HCT116 (cell line): ENCODE measurements at regions not wholly inside any gene's neighbourhood (a gene's known extent, or its start where the extent isn't known, plus 50 kb on each side); places are given as distances from the start of the nearest gene placed in this dataset.

Source experiments
- ATAC-seq: fragments of 200-7000 bp; cut with Tn5 transposase; 2 replicates; pipeline ENCODE4 v1.9.1; 2020; ENCODE audit warnings: mild to moderate bottlenecking, moderate library complexity
- BruUV-seq: library from RNA; stranded (reverse); fragments of 400-500 nt; replicated peaks from 2 replicates; lab custom pipeline; 2021; lab: Mats Ljungman, UMichigan
- CTCF ChIA-PET: fragments of 300-600 bp; sonication (Branson Sonifier 250); formaldehyde crosslinking; loops from one replicate; lab custom pipeline; 2021; ENCODE audit warnings: antibody characterized with exemption; lab: Charles Lee
- POLR2A ChIA-PET: fragments of 300-600, 350-600 bp; sonication (Branson Sonifier 250); formaldehyde crosslinking; loops from one replicate; lab custom pipeline; 2021; ENCODE audit warnings: antibody characterized with exemption; lab: Charles Lee
- RAD21 ChIA-PET, 2 experiments: fragments of 300-600 bp; sonication (Branson Sonifier 250); formaldehyde crosslinking; loops; one replicate each; lab custom pipeline; 2023; ENCODE audit warnings: low total read pairs in 2 of 2; ENCODE audit not compliant: uncharacterized antibody in 2 of 2, unreplicated experiment in 2 of 2, low non-redundant PET in 1 of 2; lab: Charles Lee
- DNase-seq: peaks from one replicate; pipeline ENCODE4 v3.0.0-alpha.2; 2010; ENCODE audit warnings: low read depth, low spot score
- H2AFZ ChIP-seq: fragments of 200-600 bp; shearing (Covaris generic), sonication (generic); 2 replicates; pipeline ENCODE4 v1.6.1; 2017; ENCODE audit warnings: low read depth, mixed run types, mixed read lengths, antibody characterized with exemption, low read length; ENCODE audit not compliant: poor library complexity, severe bottlenecking
- H3K27ac ChIP-seq: 2 replicates; pipeline ENCODE4 v1.5.1; 2012; ENCODE audit warnings: low read depth, low read length
- H3K27me3 ChIP-seq: fragments of 200-600 bp; sonication (generic); 2 replicates; pipeline ENCODE4 v1.6.1; 2016; ENCODE audit warnings: mixed run types, low read length, mixed read lengths; ENCODE audit not compliant: insufficient read depth
- H3K36me3 ChIP-seq, 2 experiments: fragments of 200-500 bp in 1 of 2; fragments of 200-600 bp in 1 of 2; sonication (Bioruptor generic) in 1 of 2; sonication (generic) in 1 of 2; 2 replicates each; pipeline versions ENCODE4 v1.5.1 to v1.6.1; 2014 to 2016; ENCODE audit warnings: low read length in 2 of 2, inconsistent platforms in 1 of 2, mixed read lengths in 1 of 2, mixed run types in 1 of 2; ENCODE audit not compliant: insufficient read depth in 2 of 2, control insufficient read depth in 1 of 2
- H3K4me1 ChIP-seq, 2 experiments: fragments of 200-600 bp in 1 of 2; sonication (generic) in 1 of 2; 2 replicates each; pipeline versions ENCODE4 v1.5.1 to v1.6.1; 2012 to 2017; ENCODE audit warnings: low read length in 2 of 2, inconsistent platforms in 1 of 2, mild to moderate bottlenecking in 1 of 2, mixed read lengths in 1 of 2, mixed run types in 1 of 2, moderate library complexity in 1 of 2; ENCODE audit not compliant: insufficient read depth in 2 of 2, control insufficient read depth in 1 of 2
- H3K4me2 ChIP-seq: fragments of 200-600 bp; sonication (generic); 2 replicates; pipeline ENCODE4 v1.6.1; 2017; ENCODE audit warnings: mixed run types, low read length, mixed read lengths
- H3K4me3 ChIP-seq, 2 experiments: fragments of 200-600 bp in 1 of 2; sonication (generic) in 1 of 2; replicated peaks in 1 of 2; 2 replicates each; pipeline ENCODE4 v1.5.1; 2011 to 2016; ENCODE audit warnings: low read length in 2 of 2, control low read depth in 1 of 2, low read depth in 1 of 2, mild to moderate bottlenecking in 1 of 2, mixed read lengths in 1 of 2, mixed run types in 1 of 2
- H3K79me2 ChIP-seq: fragments of 200-600 bp; sonication (generic); 2 replicates; pipeline ENCODE4 v1.6.1; 2017; ENCODE audit warnings: mild to moderate bottlenecking, mixed run types, low read length, moderate library complexity, mixed read lengths; ENCODE audit not compliant: insufficient read depth
- H3K9ac ChIP-seq: fragments of 200-600 bp; sonication (generic); 2 replicates; pipeline ENCODE4 v1.6.1; 2016; ENCODE audit warnings: low read length, mixed read lengths
- H3K9me2 ChIP-seq: fragments of 200-600 bp; sonication (generic), shearing (Covaris generic); 2 replicates; pipeline ENCODE4 v1.6.1; 2017; ENCODE audit warnings: mixed run types, mild to moderate bottlenecking, moderate library complexity; ENCODE audit not compliant: insufficient read depth
- H3K9me3 ChIP-seq, 2 experiments: fragments of 200-500 bp in 1 of 2; fragments of 200-600 bp in 1 of 2; sonication (Bioruptor generic) in 1 of 2; sonication (generic) in 1 of 2; 2 replicates each; pipeline ENCODE4 v1.6.1; 2014 to 2017; ENCODE audit warnings: low read length in 2 of 2, mixed read lengths in 2 of 2, inconsistent platforms in 1 of 2, low read depth in 1 of 2, mild to moderate bottlenecking in 1 of 2, mixed run types in 1 of 2, moderate library complexity in 1 of 2; ENCODE audit not compliant: control insufficient read depth in 1 of 2, insufficient read depth in 1 of 2
- H4K20me1 ChIP-seq: fragments of 200-600 bp; sonication (generic), shearing (Covaris generic); 2 replicates; pipeline ENCODE4 v1.6.1; 2017; ENCODE audit warnings: mixed run types, mild to moderate bottlenecking, moderate library complexity; ENCODE audit not compliant: insufficient read depth
- CBX3 ChIP-seq: IDR thresholded peaks from 2 replicates; pipeline ENCODE4 v1.6.1; 2012; ENCODE audit warnings: low read depth
- CEBPB ChIP-seq: IDR thresholded peaks from 2 replicates; pipeline ENCODE4 v1.6.1; 2012; ENCODE audit warnings: low read depth
- ELF1 ChIP-seq: IDR thresholded peaks from 2 replicates; pipeline ENCODE4 v1.6.1; 2012; ENCODE audit warnings: low read depth, borderline replicate concordance
- FOSL1 ChIP-seq: IDR thresholded peaks from 2 replicates; pipeline ENCODE4 v1.6.1; 2012; ENCODE audit warnings: low read depth
- POLR2A ChIP-seq: IDR thresholded peaks from 2 replicates; pipeline ENCODE4 v1.7.0; 2011; ENCODE audit warnings: borderline replicate concordance; ENCODE audit not compliant: insufficient read depth, insufficient read length; ENCODE audit errors: extremely low read depth
- RAD21 ChIP-seq: IDR thresholded peaks from 2 replicates; pipeline ENCODE4 v1.6.1; 2012; ENCODE audit warnings: low read depth, mild to moderate bottlenecking
- SP1 ChIP-seq: IDR thresholded peaks from 2 replicates; pipeline ENCODE4 v1.6.1; 2012; ENCODE audit warnings: low read depth
- SRF ChIP-seq: IDR thresholded peaks from 2 replicates; pipeline ENCODE4 v1.6.1; 2012; ENCODE audit warnings: low read depth
- ZFX ChIP-seq: fragments of 450-650 bp; IDR thresholded peaks from 2 replicates; pipeline ENCODE4 v1.6.1; 2017
- ZNF274 ChIP-seq: fragments of 200-500 bp; sonication (Bioruptor generic); IDR thresholded peaks from 2 replicates; pipeline ENCODE4 v1.6.1; 2014; ENCODE audit warnings: mild to moderate bottlenecking, low read depth, low read length, inconsistent platforms
- intact Hi-C: fragments of 100-400 bp; cut with micrococcal nuclease; formaldehyde crosslinking; loops from 2 replicates; pipeline ENCODE4 v1.10.0; 2022
- TF ChIP-seq, protein P1 (sequence below): IDR thresholded peaks from 2 replicates; pipeline ENCODE4 v1.6.1; 2012
- TF ChIP-seq, protein P2 (sequence below), 3 experiments: fragments of 200-600 bp in 1 of 3; sonication (generic) in 1 of 3; IDR thresholded peaks in 2 of 3; conservative IDR thresholded peaks in 1 of 3; 2 replicates each; pipeline ENCODE4 v1.5.1; 2012 to 2017; ENCODE audit warnings: low read depth in 2 of 3, low read length in 2 of 3, antibody characterized with exemption in 1 of 3, borderline replicate concordance in 1 of 3, control low read depth in 1 of 3, mild to moderate bottlenecking in 1 of 3, mixed read lengths in 1 of 3, mixed run types in 1 of 3, moderate library complexity in 1 of 3; ENCODE audit not compliant: insufficient read depth in 1 of 3

DNA sequence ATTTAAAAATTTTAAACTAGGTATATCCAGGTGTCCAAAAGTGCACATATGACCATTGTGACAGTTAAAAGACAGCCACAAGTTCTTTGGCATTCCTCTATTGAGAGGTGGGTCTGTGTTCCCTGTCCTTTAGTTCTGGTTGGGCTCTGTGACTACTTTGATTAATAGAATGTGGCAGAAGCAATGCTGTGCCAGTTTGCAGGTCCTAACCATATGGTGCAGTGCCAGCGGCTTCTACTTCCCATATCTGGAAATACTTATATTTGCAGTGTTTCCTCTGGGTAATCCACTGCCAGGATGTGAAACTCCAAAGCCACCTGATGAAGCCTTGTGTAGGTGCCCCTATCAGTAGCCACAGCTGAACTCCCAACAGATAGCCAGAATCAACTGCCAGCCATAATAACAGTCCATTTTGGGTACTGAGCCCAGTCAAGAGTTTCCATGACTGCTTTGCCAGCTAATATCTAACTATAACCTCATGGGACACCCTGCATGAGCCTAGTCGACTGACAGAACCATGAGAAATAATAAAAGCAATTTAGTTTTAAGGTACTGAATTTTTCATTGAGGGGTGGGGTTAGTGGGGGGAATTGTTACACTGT lies 361.0 kb upstream of the SEMA6A start:
- no TSS peak for BruUV-seq
- CTCF ChIA-PET, result no interaction called here
- intact Hi-C loops, result no loop called here

More for the DNA sequence above, 361.0 kb upstream of the SEMA6A start:
- TF ChIP-seq ELF1, result no peak
- no peak for TF ChIP-seq FOSL1
- TF ChIP-seq, protein P1, sequence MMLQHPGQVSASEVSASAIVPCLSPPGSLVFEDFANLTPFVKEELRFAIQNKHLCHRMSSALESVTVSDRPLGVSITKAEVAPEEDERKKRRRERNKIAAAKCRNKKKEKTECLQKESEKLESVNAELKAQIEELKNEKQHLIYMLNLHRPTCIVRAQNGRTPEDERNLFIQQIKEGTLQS, result no peak
- no peak for TF ChIP-seq CEBPB
- TF ChIP-seq RAD21, result no peak
- no peak for TF ChIP-seq ZFX
- TF ChIP-seq POLR2A, result no peak
- TF ChIP-seq CBX3, result no peak
- TF ChIP-seq SP1, result no peak
- TF ChIP-seq, protein P2, sequence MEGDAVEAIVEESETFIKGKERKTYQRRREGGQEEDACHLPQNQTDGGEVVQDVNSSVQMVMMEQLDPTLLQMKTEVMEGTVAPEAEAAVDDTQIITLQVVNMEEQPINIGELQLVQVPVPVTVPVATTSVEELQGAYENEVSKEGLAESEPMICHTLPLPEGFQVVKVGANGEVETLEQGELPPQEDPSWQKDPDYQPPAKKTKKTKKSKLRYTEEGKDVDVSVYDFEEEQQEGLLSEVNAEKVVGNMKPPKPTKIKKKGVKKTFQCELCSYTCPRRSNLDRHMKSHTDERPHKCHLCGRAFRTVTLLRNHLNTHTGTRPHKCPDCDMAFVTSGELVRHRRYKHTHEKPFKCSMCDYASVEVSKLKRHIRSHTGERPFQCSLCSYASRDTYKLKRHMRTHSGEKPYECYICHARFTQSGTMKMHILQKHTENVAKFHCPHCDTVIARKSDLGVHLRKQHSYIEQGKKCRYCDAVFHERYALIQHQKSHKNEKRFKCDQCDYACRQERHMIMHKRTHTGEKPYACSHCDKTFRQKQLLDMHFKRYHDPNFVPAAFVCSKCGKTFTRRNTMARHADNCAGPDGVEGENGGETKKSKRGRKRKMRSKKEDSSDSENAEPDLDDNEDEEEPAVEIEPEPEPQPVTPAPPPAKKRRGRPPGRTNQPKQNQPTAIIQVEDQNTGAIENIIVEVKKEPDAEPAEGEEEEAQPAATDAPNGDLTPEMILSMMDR (IDR thresholded peaks at IDR 0.05 in 2 of 3, conservative IDR thresholded peaks at IDR 0.05 in 1 of 3; ENCODE audit: borderline replicate concordance in 1 of 3, insufficient read depth in 1 of 3, low read depth in 2 of 3, low read length in 2 of 3), result no peak
- no peak for TF ChIP-seq SRF
- TF ChIP-seq ZNF274, result no peak
- H2AFZ ChIP-seq, result no peak overlapping the region
- H3K36me3 ChIP-seq, result no peaks in the 10 kb centered on the region
- H3K9ac ChIP-seq, result no peak overlapping the region
- H3K4me2 ChIP-seq, result no peak overlapping the region
- ChIA-PET POLR2A (no interaction called here), RAD21 (interaction anchor here in 1 of 2 experiments (0.5 kb wide), 1 partner anchor 360 kb away, joined by 4 read pairs; no protein-coding TSS in a partner anchor)
- H3K4me3 ChIP-seq, result no peak overlapping the region
- no peaks in the 10 kb centered on the region for H3K27me3 ChIP-seq
- no peaks in the 10 kb centered on the region for H3K9me2 ChIP-seq
- no peak for DNase-seq
- H3K79me2 ChIP-seq, result no peaks in the 10 kb centered on the region
- H3K9me3 ChIP-seq, result no peaks in the 10 kb centered on the region
- no peaks in the 10 kb centered on the region for H3K4me1 ChIP-seq
- no peak for ATAC-seq
- H3K27ac ChIP-seq, result no peak overlapping the region
- no peaks in the 10 kb centered on the region for H4K20me1 ChIP-seq
